Sigmoid colon (tissue), 6 donors: ENCODE measurements at regions not wholly inside any gene's neighbourhood (a gene's known extent, or its start where the extent isn't known, plus 50 kb on each side); places are given as distances from the start of the nearest gene placed in this dataset.

Source experiments
- DNase-seq: peaks from one replicate; pipeline ENCODE4 v3.0.0-alpha.2; 2019
- H3K27ac ChIP-seq, 4 donors: fragments of 200-600 bp; sonication (generic); one replicate each; pipeline ENCODE4 v1.5.1; 2016 to 2019; ENCODE audit warnings: mild to moderate bottlenecking in 1 of 4
- H3K27me3 ChIP-seq, 3 donors: fragments of 200-600 bp; sonication (generic); one replicate each; pipeline ENCODE4 v1.5.1; 2019; ENCODE audit warnings: mild to moderate bottlenecking in 1 of 3
- H3K36me3 ChIP-seq, 4 donors: fragments of 200-600 bp; sonication (generic); one replicate each; pipeline ENCODE4 v1.5.1; 2016 to 2019
- H3K4me1 ChIP-seq, 4 donors: fragments of 200-600 bp; sonication (generic); one replicate each; pipeline ENCODE4 v1.5.1; 2017 to 2019
- H3K4me3 ChIP-seq, 4 donors: fragments of 200-600 bp; sonication (generic); one replicate each; pipeline ENCODE4 v1.5.1; 2017 to 2019; ENCODE audit warnings: mild to moderate bottlenecking in 2 of 4, moderate library complexity in 1 of 4
- H3K9me3 ChIP-seq, 4 donors: fragments of 200-600 bp in 3 of 4; sonication (generic) in 3 of 4; one replicate each; pipeline versions ENCODE4 v1.5.1 to v1.6.1; 2013 to 2019
- CTCF ChIP-seq, 4 experiments: fragments of 450-650 bp in 3 of 4; fragments of 200-600 bp in 1 of 4; IDR thresholded peaks; one replicate each; pipeline ENCODE4 v1.5.1; 2016 to 2019; ENCODE audit warnings: antibody characterized with exemption in 4 of 4, mild to moderate bottlenecking in 3 of 4, moderate library complexity in 2 of 4
- EP300 ChIP-seq, 4 donors: sonication (generic); formaldehyde crosslinking; IDR thresholded peaks; one replicate each; pipeline ENCODE4 v1.6.1; 2017; ENCODE audit warnings: antibody characterized with exemption in 4 of 4
- POLR2A ChIP-seq, 2 donors: fragments of 450-650 bp; IDR thresholded peaks; one replicate each; pipeline ENCODE4 v1.6.1; 2016; ENCODE audit warnings: antibody characterized with exemption in 2 of 2, mild to moderate bottlenecking in 2 of 2, moderate library complexity in 2 of 2
- POLR2AphosphoS5 ChIP-seq, 4 donors: sonication (generic); formaldehyde crosslinking; IDR thresholded peaks; one replicate each; pipeline ENCODE4 v1.6.1; 2017; ENCODE audit warnings: antibody characterized with exemption in 4 of 4
- WGBS, 2 donors: extraction: QIAGEN DNeasy Blood & Tissue Kit; methylation state at CpG; one replicate each; pipeline ENCODE4 v1.1.7; 2013; 5-methylcytosine and 5-hydroxymethylcytosine counted together
- intact Hi-C: fragments of 100-400 bp; cut with DNase I; formaldehyde crosslinking; loops from one replicate; pipeline ENCODE4 v1.15.1; 2023
- donor health status: healthy with polysubstance abuse.
- donor health status: healthy.

GRCh38 chr4:89398644-89399043, 91.0 kb upstream of the GPRIN3 start:
- Histone ChIP-seq H3K36me3 (no peaks in the 10 kb centered on the region), H3K27ac (no peak overlapping the region), H3K27me3 (no peaks in the 10 kb centered on the region), H3K9me3 (no peaks in the 10 kb centered on the region), H3K4me1 (no peaks in the 10 kb centered on the region), H3K4me3 (no peak overlapping the region)
- TF ChIP-seq EP300 (IDR thresholded peaks at IDR 0.05): no peak
- no peak for TF ChIP-seq POLR2A (IDR thresholded peaks at IDR 0.05)
- TF ChIP-seq CTCF (IDR thresholded peaks at IDR 0.05): no peak
- no peak for TF ChIP-seq POLR2AphosphoS5 (IDR thresholded peaks at IDR 0.05)
- intact Hi-C loops: no loop called here
- no peak for DNase-seq

GRCh38 chr4:89398146-89398545, 90.5 kb upstream of the GPRIN3 start:
- no peak overlapping the region for H3K27ac ChIP-seq
- 75 to 92% methylated on average over 4 of the region's 4 CpGs for WGBS, 2 donors
- TF ChIP-seq EP300 (IDR thresholded peaks at IDR 0.05): no peak
- no peak for TF ChIP-seq POLR2A (IDR thresholded peaks at IDR 0.05)
- no peak for TF ChIP-seq POLR2AphosphoS5 (IDR thresholded peaks at IDR 0.05)
- no peak for TF ChIP-seq CTCF (IDR thresholded peaks at IDR 0.05)
- H3K27me3 ChIP-seq: no peaks in the 10 kb centered on the region
- H3K4me3 ChIP-seq: no peak overlapping the region
- no peak for DNase-seq
- intact Hi-C loops: no loop called here
- H3K4me1 ChIP-seq: no peaks in the 10 kb centered on the region
- H3K9me3 ChIP-seq: no peaks in the 10 kb centered on the region
- H3K36me3 ChIP-seq: no peaks in the 10 kb centered on the region

- Histone ChIP-seq H3K4me1 (no peaks in the 10 kb centered on the region), H3K27ac (no peak overlapping the region), H3K9me3 (no peaks in the 10 kb centered on the region), H3K4me3 (no peak overlapping the region), H3K36me3 (no peaks in the 10 kb centered on the region), H3K27me3 (no peaks in the 10 kb centered on the region)
- TF ChIP-seq POLR2AphosphoS5 (IDR thresholded peaks at IDR 0.05) (no peak), POLR2A (IDR thresholded peaks at IDR 0.05) (no peak), CTCF (IDR thresholded peaks at IDR 0.05) (no peak), EP300 (IDR thresholded peaks at IDR 0.05) (no peak)
- intact Hi-C loops: no loop called here
- DNase-seq: no peak
- 76 to 84% methylated on average over 1 of the region's 1 CpG for WGBS, 2 donors
These were observed 89.8 kb upstream of the GPRIN3 start for GRCh38 chr4:89397441-89397840.

- intact Hi-C loops: no loop called here
- WGBS, 2 donors: 25 to 55% methylated on average over 2 of the region's 2 CpGs
- no peaks in the 10 kb centered on the region for H3K4me1 ChIP-seq
- no peak overlapping the region for H3K27ac ChIP-seq
- no peak for TF ChIP-seq POLR2A (IDR thresholded peaks at IDR 0.05)
- TF ChIP-seq CTCF (IDR thresholded peaks at IDR 0.05): no peak
- no peak for TF ChIP-seq EP300 (IDR thresholded peaks at IDR 0.05)
- TF ChIP-seq POLR2AphosphoS5 (IDR thresholded peaks at IDR 0.05): no peak
- no peaks in the 10 kb centered on the region for H3K27me3 ChIP-seq
- H3K36me3 ChIP-seq: no peaks in the 10 kb centered on the region
- DNase-seq: no peak
- no peaks in the 10 kb centered on the region for H3K9me3 ChIP-seq
- no peak overlapping the region for H3K4me3 ChIP-seq
These were observed 74.8 kb upstream of the GPRIN3 start for GRCh38 chr4:89382439-89382838.

- Histone ChIP-seq H3K27ac (no peak overlapping the region), H3K27me3 (no peaks in the 10 kb centered on the region), H3K9me3 (no peaks in the 10 kb centered on the region), H3K36me3 (no peaks in the 10 kb centered on the region), H3K4me3 (no peak overlapping the region), H3K4me1 (no peaks in the 10 kb centered on the region)
- WGBS, 2 donors: 90% methylated on average over 1 of the region's 1 CpG
- no peak for DNase-seq
- intact Hi-C loops: no loop called here
- TF ChIP-seq POLR2A (IDR thresholded peaks at IDR 0.05) (no peak), POLR2AphosphoS5 (IDR thresholded peaks at IDR 0.05) (no peak)
These were observed 73.4 kb upstream of the GPRIN3 start for GRCh38 chr4:89380980-89381379.
